ENCODE measurements at regions not wholly inside any gene's neighbourhood (a gene's known extent, or its start where the extent isn't known, plus 50 kb on each side); places are given as distances from the start of the nearest gene placed in this dataset.

- TF ChIP-seq CTCF (IDR thresholded peaks at IDR 0.05) (no peak), POLR2A (IDR thresholded peaks at IDR 0.05) (no peak), POLR2AphosphoS5 (IDR thresholded peaks at IDR 0.05) (no peak)
Measured at GRCh38 chr2:239648607-239649006, 247.8 kb upstream of the HDAC4 start.
